ENCODE measurements at regions not wholly inside any gene's neighbourhood (a gene's known extent, or its start where the extent isn't known, plus 50 kb on each side); places are given as distances from the start of the nearest gene placed in this dataset.

DNA sequence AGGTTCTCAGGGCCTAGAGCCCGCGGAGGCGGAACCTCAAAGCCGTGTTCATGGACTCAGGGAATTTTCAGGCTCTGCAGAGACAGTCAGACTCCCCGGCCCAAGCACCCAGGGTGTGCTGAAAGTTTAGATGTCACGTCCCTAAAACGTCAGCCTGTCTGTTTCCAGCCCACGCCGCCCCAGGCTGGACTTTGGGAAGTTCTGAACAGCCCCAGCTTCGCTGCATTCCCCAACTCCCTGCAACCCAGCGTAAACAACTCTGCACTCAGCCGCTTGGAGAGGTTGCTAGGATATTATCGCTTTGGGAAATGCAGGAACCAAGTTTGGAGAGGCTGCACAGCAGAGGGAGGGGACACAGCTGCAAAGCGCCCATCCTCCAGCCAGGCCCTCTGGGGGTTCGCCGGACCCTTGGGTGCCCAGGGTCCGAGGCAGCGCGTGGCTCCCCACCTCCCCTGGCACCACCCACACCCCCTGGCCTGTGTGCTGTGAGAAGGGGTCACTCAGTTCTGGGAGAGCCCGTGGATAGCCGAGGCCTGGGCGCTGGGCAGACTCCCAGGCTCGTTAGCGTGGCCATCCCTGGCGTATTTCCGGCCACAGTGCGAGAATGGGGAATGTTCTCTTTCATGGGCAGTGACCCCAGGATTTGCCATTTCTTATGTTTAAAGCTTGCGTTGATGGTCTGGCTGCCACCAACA is 120.5 kb upstream of the FGF3 start:
- TF ChIP-seq, protein P1, sequence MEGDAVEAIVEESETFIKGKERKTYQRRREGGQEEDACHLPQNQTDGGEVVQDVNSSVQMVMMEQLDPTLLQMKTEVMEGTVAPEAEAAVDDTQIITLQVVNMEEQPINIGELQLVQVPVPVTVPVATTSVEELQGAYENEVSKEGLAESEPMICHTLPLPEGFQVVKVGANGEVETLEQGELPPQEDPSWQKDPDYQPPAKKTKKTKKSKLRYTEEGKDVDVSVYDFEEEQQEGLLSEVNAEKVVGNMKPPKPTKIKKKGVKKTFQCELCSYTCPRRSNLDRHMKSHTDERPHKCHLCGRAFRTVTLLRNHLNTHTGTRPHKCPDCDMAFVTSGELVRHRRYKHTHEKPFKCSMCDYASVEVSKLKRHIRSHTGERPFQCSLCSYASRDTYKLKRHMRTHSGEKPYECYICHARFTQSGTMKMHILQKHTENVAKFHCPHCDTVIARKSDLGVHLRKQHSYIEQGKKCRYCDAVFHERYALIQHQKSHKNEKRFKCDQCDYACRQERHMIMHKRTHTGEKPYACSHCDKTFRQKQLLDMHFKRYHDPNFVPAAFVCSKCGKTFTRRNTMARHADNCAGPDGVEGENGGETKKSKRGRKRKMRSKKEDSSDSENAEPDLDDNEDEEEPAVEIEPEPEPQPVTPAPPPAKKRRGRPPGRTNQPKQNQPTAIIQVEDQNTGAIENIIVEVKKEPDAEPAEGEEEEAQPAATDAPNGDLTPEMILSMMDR (IDR thresholded peaks at IDR 0.05): no peak
- TF ChIP-seq RCOR1 (IDR thresholded peaks at IDR 0.05; ENCODE audit: low read depth, low read length): no peak

All from A549 (cell line).